Stimulated activated CD4-positive, alpha-beta T cell treated with anti-CD3 and anti-CD28 coated beads, Interleukin-1b, Interleukin-23, amount 100 ng/mL, for 1 hour (primary cell): ENCODE measurements at regions not wholly inside any gene's neighbourhood (a gene's known extent, or its start where the extent isn't known, plus 50 kb on each side); places are given as distances from the start of the nearest gene placed in this dataset.

Source experiments
- DNase-seq, 2 donors: peaks; one replicate each; pipeline ENCODE4 v3.0.0-alpha.2; 2020; ENCODE audit warnings: low read depth in 2 of 2

DNA sequence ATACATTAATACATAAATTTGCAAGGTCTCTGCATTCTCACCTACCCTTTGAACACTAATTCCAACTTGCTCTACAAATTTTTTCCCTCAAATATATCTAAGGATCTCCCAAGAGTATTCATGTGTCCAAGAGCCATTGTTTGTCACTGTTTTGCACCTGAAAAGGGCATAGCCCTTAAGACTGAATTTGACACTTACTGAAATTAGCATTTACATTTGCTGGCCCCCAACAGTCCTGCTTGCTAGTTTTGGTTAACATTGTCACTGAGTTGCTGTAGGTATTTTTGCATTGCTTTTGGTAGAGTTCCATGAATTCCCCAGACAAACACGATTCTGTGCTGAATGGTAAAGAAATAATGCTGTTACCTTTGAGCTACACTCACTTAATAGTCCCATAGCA is 57.3 kb downstream of the KCNA4 start:
- DNase-seq = no peak

DNA sequence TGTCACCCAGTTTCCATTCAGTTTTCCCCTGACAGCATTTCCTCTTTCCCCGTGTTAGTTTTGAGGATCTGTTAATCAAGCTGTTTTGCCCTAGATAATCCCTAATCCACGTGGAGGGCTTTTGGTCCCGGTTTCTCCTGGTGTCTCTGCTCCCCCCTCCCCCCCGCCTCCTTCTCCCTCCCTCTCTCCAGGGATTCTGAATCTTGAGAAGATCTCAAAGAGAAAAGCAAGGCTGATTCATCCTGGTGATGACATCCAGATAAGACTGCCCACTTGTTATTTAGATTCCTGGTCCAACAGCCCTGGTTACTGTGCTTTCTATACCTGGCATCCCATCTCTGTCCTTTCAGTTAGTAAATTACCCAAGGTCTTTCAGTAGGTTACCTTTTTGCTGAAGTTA is 59.4 kb downstream of the KCNA4 start:
- DNase-seq = no peak

DNA sequence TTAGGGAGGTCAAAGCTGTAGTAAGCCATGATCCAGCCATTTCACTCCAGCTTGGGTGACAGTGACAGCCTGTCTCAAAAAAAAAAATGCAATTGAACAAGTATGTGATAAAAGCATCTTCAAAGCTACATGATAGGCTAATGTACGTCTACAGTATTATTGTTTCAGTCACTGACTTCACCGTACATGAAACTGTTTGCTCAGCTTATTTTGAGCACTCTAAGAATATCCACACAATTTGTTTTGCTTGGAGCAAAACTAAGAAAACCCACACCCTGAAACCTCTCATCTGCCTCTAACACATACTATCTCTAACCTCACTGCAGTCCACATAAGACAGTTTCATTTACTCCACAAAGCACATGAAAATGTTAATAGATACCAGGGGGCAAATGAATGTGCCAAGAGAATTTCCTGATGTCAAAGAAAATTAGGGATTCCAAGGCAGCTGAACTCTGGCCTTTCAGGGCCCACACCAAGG is 60.7 kb downstream of the KCNA4 start:
- no peak for DNase-seq

DNA sequence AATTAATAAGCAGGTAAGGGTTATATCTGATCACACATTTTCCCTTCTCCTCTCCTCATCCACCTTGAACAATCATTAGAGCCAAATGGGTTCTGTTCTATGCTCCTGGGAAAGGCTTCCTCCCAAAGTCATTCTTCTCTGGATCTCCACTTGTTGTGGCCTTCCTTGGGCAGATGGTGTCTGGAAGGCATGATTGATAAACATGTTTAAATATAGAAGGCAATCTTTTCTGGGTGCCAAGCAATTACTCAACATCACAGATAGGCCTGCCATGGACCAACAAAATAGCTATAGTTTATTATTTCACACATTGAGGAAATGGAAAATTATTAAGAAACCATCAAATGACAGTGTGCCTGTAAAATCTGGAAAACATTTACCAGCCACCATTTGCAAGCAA is 73.5 kb downstream of the KCNA4 start:
- DNase-seq = no peak

DNA sequence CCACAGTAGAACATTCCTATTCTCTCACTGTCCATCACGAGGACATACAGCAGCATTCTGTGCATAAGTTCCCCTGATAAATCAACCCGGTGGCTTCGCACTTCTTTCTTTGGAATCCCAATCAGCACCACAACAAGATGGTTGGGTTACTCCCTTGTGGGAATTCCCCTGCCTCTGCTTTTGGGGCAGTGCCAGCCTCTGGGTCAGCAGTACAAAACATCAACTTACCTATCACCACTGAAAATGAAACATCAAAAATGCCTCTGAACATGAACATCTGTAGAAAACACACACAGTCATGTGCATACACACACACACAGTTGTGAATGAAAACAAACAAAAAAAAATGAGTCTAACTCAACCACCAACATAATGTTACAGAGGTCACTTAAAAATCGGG is 79.3 kb downstream of the KCNA4 start:
- no peak for DNase-seq

DNA sequence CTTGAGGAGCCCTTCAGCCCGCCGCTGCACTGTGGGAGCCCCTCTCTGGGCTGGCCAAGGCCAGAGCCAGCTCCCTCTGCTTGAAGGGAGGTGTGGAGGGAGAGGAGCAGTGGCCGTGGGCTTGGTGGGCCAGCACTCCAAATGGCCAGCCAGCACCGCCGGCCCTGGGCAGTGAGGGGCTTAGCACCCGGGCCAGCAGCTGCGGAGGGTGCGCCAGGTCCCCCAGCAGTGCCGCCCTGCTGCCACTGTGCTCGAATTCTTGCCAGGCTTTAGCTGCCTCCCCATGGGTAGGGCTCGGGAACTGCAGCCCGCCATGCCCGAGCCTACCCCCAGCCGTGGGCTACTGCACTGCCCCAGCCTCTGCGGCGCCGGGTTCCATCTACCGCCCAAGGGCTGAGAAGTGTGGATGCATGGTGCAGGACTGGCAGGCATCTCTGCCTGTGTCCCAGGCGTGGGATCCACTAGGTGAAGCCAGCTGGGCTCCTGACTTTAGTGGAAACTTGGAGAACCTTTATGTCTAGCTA is 82.7 kb downstream of the KCNA4 start:
- DNase-seq = no peak

DNA sequence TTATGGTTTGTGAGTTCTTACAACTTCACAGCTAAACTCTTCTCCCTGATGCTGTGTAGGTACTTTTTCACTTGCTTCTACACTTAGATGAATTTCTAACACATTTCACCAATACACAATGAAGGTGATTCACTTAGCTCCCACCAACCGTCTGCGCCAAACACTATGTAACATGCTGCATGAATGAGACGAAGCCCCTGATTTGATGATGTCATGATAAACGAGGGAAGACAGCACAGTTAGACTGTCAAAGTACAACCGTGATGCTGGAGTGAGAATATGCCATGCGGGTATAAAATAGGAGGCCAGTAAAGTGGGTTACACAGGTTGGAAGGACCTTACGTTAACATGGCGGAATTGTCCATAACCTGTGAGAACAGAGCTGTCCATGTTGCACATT is 100.8 kb downstream of the KCNA4 start:
- DNase-seq = no peak

DNA sequence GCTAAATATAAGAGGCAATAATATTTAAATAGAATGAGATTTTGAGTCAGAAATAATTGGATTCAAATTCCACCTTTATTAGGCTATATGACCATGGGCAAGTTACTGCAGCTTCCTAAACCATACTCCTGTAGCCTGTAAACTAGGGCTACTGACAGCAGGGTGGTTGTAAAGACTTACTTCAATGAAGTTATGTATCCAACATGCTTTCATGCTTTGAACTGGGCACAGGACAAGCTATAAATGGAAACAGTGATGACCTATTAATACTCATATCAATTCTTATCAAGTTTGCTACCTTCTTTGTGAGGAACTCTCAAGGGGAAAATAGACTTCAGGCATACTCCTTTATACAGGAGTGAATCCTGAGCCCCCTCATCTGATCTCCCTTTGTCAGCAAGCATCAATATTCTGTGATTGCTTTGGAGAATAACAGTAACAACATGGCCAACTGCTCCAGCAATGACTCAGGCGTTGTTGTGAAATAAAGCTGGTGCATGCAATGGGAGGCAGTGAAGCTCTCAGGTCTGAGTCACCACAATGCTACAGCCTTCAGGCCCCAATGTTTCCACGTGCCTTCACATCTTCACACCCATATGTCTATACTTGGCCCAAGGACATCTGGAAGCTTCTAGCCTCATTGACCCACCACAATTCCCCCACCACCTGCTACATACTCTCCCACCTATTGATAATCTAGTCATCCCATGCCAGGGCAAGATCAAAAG is 102.5 kb downstream of the KCNA4 start:
- DNase-seq = no peak

DNA sequence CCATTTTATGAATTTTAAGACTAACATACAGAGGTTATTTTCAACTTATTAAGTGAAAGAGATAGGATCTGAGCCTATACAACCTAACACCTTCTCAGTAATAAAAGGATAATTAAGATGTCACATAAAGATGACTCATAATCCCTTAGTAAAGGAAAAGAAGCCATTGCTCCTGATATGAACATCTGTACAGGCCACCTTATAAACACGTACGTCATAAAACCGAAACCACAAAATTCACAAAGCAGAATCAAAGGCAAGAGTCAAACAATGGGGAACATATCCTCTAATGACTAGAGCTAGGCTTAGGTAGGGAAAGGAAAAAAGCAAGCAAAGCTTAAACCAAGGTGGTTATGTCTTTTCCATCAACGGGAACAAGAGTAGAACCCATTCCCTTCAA is 103.5 kb downstream of the KCNA4 start:
- no peak for DNase-seq

DNA sequence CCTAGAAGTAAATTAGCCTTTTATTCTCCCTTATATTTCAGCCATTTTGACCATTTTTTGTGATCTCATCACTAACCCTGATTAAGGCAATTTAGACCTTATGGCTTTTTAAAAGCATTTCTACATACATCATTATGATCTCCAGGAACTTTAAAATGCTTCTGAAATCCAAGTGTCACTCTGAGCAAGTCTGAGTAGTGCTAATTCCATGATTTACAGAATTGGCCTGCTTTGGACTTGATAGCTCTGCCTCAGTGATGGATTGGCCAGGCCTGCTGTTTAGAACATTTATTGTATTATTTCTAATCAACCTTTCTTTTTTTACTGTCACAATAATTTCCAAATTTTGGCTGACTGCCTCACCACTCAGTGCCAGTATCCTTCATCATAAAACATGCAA is 116.4 kb downstream of the KCNA4 start:
- DNase-seq = no peak

DNA sequence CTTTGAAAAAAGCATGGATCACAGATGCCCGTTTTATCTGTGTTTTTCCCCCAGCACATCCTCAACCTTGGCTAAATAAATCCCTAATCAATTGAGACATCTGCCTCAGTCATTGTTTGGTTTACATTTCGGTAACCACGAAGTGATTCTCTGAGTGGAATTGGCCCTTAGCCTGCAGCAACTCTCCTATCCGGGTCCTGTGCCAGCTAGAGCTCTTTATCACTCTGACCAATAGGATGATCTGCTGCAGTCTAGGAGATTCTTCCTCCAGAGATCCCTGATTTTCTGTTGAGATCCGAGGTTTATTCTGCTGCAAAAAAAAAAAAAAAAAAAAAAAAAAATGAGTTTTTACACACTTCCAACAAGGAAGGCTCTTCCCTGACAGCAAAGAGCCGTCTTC is 137.3 kb downstream of the KCNA4 start:
- DNase-seq = no peak

DNA sequence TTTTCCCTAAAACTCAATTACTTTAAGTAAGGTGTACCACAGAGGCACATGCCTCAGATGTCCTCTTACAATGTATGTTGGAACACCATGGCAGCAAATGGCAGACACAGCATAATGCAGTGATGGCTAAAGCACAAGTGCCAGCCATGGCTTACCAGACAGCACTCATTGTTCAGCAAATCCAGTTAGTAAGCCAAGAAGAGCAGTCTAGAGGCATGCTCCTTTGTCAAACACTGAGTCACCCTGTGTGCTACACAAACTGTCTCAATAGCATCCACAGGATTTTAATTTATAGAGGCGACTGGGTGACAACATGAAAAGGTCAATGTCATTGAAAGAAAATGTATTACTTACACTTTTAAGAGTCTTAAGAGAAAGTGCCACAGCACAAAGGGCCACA is 140.6 kb downstream of the KCNA4 start:
- DNase-seq = no peak

DNA sequence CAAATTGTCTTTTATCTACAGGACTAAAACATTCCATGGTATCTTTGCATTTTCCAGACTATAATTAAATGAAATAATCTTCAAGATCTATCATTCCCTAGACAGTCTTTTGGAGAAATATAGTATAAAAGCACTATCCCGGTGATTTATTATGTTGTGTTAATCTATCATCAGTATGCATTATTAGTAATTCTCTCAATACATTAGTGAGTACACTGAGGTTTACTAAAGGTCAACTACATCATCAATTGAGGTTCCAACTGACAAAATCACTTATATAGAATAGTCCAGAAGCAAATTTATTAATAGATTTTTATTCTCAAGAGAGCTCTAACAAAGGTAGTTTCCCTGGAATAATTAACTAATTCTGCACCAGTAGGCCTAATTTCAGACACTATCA is 169.6 kb downstream of the KCNA4 start:
- DNase-seq = no peak

DNA sequence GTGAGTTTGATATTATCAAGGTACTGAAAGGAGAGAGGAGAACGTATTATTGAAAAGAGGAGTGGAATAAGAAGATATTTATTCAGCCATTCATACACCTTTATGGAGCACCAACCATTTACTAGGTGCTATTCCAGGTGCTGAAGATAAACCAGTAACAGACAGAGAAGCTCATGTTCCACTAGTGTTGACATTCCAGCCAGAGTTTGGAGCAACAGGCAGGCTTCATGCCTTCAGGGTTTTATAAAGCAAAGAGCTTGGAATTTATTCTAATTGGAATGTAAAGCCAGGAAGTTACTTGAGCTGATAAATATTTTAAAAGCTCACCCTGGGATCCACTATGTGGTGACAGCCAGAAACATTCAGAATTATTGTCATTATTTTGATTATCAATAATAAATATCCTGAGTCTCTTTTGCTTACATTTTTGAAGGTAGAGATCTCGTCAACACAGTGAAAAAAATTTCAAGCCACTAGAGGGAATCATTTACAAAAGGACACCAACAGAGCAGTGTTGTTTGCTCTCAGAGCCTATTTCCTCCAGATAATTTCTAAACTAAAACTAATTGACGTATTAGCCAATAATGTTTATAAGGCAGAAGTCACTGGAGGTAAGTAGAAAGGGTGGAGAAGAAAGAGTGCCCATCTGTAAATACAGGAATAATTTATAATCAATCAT is 172.0 kb downstream of the KCNA4 start:
- DNase-seq = no peak

DNA sequence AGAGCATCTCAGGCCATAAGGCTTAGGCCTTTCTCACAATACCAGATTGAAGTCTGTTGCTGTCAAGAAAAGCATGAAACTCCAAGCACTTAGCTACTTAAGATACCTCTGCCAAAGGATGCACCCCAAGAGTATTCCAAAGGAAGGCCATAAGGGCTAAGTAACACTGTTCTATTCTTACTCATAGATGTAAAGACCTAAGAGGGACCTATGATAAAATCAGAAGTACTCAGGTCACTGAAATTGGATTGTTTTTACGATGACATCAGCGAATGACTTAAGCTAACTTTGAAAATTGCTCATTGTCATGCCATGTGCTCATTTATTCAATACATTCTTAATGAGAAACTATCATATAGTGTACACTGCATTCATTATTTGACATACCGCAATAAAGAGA is 172.8 kb downstream of the KCNA4 start:
- DNase-seq = no peak

DNA sequence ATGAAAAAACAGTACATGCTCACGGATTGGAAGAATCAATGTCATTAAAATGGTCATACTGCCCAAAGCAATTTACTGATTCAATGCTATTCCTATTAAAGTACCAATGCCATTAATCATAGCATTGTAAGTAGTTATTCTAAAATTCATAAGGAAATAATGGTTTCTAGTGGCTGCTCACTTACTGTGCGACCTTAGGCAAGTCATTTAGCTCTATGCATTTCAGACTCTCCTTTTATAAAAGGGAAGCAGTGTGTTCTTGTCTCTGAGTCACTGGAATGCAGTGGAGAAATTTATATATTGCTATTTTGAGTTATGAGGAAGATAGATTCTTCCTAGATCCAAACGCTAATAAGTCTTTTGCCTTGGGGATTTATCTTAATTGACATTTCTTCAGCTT is 174.8 kb downstream of the KCNA4 start:
- DNase-seq = no peak

DNA sequence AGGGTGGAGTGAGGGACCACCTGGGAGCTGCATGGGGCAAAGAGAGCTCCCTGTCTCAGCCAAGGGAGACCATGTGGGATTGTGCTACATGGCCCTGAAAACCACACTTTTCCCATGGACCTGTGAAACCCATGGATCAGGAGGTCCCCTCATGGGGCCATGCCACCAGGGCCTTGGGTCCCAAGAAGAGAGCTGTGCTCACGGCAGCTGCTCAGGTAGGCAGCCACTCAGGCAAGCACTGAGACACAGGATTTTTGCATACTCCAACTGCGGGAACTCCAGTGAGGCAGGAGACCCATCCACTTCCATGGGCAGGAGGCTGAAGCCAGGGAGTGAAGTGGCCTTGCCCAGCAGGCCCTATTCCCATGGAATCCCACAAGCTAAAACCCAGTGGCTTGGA is 190.0 kb downstream of the KCNA4 start:
- no peak for DNase-seq

DNA sequence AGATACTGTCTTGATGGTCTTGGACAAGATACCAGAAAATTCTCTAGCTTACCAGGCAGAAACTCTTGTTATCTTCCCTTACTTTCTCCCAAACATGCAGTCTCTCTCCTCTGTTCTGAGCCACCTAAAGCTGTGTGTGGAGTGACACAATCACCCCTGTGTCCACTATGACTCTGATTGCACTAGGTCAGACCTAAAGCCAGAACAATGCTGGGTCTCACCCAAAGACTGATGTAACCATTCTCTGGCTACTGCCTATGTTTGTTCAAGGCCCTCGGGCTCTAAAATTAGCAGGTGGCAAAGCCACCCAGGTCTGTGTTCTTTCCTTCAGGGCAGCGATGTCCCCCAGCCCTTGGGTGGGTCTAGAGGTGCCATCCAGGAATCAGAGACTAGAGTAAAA is 200.5 kb downstream of the KCNA4 start:
- DNase-seq = no peak

DNA sequence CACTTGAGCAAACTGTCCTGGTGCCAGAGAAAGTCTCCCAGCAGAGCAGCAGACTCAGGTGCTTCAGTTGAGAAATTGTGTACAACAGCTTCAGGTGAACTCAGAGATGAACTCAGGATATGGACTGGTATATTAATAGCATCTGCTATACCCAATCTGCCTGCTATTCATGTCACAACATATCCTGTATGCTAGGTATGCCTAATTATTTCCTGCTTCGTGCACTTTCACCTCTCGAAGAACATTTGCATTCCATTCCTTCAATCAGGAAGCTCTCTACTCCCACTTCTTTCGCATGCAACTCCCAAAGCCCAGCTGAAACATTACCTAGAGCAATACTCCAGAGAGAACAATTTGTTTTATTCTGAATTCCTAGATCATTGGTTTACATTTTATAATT is 207.7 kb downstream of the KCNA4 start:
- DNase-seq = no peak

DNA sequence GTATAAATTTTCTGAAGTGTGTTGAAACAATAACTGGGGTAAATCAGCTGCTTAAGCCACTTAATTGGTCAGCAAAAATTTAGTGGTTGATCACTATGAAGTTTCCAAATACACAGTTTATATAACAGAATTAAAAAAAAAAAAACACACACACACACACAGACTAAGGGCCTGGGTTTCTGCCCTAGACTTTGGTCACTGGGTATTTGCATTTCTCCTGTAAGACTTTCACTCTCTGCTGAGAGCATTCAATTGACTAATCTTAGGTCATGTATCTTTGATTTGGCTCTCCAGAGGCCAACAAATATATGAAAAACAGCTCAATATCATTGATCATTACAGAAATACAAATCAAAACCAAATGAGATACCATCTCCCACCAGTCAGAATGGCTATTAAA is 214.3 kb downstream of the KCNA4 start:
- no peak for DNase-seq

DNA sequence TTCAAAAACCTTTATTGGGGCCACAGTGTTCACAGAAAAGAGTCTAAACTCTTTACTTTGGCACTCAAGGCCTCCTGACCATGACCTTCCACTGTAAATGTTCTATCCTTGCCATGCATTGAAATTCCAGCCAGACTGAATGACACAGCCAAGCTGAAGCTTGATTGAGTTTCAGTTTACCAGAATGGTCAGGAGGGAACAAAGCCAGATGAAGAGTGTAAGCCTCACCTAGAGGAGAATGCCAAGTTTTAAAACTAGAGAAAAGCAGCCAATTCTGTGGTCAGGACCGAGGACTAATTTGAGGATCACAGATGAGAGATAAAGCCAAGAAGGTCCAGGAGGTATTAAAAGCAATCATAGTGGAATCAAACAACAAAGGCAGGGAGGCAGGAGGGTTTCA is 215.3 kb downstream of the KCNA4 start:
- no peak for DNase-seq

DNA sequence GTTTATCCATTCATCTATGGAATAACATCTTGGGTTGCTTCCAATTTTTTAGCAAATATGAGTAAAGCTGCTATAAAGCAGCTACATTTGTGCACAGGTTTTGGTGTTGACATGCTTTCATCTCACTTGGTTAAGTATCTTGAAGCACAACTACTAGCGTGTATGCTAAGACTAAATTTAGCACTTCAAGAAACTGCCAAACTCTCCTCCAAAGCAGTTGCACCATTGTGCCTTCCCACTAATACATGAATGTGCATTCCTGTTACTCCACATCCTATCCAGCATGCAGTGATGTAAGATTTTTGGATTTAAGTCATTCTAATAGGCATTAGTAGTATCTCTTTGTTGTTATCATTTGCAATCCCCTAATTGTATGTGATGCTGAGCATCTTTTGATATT is 230.7 kb downstream of the KCNA4 start:
- no peak for DNase-seq

DNA sequence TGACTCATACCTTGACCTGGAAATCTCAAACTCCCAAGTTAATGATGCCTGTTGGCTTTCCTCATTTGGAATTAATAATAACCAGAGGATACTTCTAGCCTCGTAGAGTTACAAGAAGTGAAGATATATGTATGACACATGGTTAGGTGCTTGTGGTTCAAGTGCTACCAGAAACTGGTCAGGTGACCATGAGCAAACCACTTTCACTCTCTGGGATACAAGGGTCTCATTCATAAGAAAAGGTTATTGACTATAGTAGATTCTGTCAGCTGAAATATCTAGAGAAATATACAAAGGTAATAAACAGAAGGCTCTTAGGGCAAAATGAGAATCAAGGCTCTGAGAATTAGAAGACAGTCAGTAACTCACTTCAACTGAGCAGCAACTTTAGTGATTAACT is 233.3 kb downstream of the KCNA4 start:
- DNase-seq = no peak

DNA sequence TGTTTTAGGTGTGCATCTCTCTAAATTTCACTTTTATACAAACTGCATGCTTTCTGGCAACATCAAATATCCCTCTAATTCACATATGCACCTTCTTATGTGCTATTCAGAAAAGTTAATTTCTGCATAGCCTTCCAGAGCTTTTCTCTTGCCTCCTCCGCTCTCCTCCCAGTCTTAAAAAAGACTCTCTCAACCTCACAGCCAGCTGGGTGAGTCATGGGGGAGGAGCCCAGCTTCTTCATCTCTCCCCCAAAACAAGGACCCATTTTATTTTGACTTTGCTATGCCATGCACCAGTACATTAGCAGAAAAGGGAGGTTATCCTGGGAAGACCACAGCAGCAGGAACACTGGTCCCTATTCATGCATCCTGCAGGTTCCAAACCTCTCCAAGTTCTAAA is 234.4 kb downstream of the KCNA4 start:
- no peak for DNase-seq
